ENCODE measurements at regions not wholly inside any gene's neighbourhood (a gene's known extent, or its start where the extent isn't known, plus 50 kb on each side); places are given as distances from the start of the nearest gene placed in this dataset.

- no peak for TF ChIP-seq CTCF (IDR thresholded peaks at IDR 0.05)
- TF ChIP-seq JUND (IDR thresholded peaks at IDR 0.05): no peak
- no peak for TF ChIP-seq RCOR1 (IDR thresholded peaks at IDR 0.05; ENCODE audit: low read length)
- no peak for TF ChIP-seq REST (IDR thresholded peaks at IDR 0.05; ENCODE audit: low read depth, low read length)
- no peak for TF ChIP-seq EZH2phosphoT487 (IDR thresholded peaks at IDR 0.05; ENCODE audit: borderline replicate concordance, low read depth)
- no peak for TF ChIP-seq FOSL2 (IDR thresholded peaks at IDR 0.05; ENCODE audit: borderline replicate concordance, low read depth)
- no peak for TF ChIP-seq NFIC (IDR thresholded peaks at IDR 0.05; ENCODE audit: borderline replicate concordance)
- no peak for TF ChIP-seq TAF1 (IDR thresholded peaks at IDR 0.05; ENCODE audit: borderline replicate concordance, low read depth, low read length)
- TF ChIP-seq MXI1 (IDR thresholded peaks at IDR 0.05; ENCODE audit: low read depth, low read length): no peak
- no peak for TF ChIP-seq RFX5 (IDR thresholded peaks at IDR 0.05; ENCODE audit: low read length)
- no peak for TF ChIP-seq PBX3 (IDR thresholded peaks at IDR 0.05)
- TF ChIP-seq MAX (IDR thresholded peaks at IDR 0.05; ENCODE audit: low read depth): no peak
Observed at GRCh38 chr10:81000781-81001180, 463.1 kb downstream of the SH2D4B start.
